ENCODE measurements at regions not wholly inside any gene's neighbourhood (a gene's known extent, or its start where the extent isn't known, plus 50 kb on each side); places are given as distances from the start of the nearest gene placed in this dataset.

DNA sequence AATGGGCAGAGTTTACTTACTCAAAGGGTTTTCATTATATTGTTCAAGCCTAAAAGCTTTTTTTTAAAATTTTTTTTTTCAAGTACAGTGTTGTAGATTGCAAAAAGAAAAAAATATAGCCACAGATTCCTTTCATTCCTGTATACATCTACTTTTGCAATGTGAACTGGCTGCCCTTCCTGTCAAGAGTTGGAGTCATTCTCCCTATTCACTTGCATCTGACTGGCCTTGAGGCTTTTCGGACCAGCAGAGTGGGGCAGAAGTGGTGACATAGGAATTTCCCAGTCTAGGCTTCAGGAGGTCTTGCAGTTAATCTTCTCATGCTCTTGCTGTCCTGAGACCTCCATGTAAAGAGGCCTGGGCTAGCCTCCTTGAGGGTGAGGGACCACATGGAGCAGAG is 218.3 kb upstream of the CFAP20DC start:
- H3K9me3 ChIP-seq (ENCODE audit: low read length), result no peaks in the 10 kb centered on the region
- TF ChIP-seq POLR2AphosphoS5 (IDR thresholded peaks at IDR 0.05) (no peak), RAD21 (conservative IDR thresholded peaks at IDR 0.05) (no peak), SMC3 (conservative IDR thresholded peaks at IDR 0.05; ENCODE audit: poor library complexity) (no peak), TAF1 (IDR thresholded peaks at IDR 0.05; ENCODE audit: low read depth) (no peak), EZH2 (IDR thresholded peaks at IDR 0.05; ENCODE audit: borderline replicate concordance, insufficient read depth, low read length, poor library complexity, severe bottlenecking) (no peak), MXI1 (conservative IDR thresholded peaks at IDR 0.05; ENCODE audit: poor library complexity, severe bottlenecking) (no peak), EP300 (conservative IDR thresholded peaks at IDR 0.05; ENCODE audit: poor library complexity, severe bottlenecking) (no peak)
- TF ChIP-seq, protein P1, sequence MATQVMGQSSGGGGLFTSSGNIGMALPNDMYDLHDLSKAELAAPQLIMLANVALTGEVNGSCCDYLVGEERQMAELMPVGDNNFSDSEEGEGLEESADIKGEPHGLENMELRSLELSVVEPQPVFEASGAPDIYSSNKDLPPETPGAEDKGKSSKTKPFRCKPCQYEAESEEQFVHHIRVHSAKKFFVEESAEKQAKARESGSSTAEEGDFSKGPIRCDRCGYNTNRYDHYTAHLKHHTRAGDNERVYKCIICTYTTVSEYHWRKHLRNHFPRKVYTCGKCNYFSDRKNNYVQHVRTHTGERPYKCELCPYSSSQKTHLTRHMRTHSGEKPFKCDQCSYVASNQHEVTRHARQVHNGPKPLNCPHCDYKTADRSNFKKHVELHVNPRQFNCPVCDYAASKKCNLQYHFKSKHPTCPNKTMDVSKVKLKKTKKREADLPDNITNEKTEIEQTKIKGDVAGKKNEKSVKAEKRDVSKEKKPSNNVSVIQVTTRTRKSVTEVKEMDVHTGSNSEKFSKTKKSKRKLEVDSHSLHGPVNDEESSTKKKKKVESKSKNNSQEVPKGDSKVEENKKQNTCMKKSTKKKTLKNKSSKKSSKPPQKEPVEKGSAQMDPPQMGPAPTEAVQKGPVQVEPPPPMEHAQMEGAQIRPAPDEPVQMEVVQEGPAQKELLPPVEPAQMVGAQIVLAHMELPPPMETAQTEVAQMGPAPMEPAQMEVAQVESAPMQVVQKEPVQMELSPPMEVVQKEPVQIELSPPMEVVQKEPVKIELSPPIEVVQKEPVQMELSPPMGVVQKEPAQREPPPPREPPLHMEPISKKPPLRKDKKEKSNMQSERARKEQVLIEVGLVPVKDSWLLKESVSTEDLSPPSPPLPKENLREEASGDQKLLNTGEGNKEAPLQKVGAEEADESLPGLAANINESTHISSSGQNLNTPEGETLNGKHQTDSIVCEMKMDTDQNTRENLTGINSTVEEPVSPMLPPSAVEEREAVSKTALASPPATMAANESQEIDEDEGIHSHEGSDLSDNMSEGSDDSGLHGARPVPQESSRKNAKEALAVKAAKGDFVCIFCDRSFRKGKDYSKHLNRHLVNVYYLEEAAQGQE (IDR thresholded peaks at IDR 0.05; ENCODE audit: borderline replicate concordance), result no peak
- TF ChIP-seq, protein P2, sequence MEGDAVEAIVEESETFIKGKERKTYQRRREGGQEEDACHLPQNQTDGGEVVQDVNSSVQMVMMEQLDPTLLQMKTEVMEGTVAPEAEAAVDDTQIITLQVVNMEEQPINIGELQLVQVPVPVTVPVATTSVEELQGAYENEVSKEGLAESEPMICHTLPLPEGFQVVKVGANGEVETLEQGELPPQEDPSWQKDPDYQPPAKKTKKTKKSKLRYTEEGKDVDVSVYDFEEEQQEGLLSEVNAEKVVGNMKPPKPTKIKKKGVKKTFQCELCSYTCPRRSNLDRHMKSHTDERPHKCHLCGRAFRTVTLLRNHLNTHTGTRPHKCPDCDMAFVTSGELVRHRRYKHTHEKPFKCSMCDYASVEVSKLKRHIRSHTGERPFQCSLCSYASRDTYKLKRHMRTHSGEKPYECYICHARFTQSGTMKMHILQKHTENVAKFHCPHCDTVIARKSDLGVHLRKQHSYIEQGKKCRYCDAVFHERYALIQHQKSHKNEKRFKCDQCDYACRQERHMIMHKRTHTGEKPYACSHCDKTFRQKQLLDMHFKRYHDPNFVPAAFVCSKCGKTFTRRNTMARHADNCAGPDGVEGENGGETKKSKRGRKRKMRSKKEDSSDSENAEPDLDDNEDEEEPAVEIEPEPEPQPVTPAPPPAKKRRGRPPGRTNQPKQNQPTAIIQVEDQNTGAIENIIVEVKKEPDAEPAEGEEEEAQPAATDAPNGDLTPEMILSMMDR (IDR thresholded peaks at IDR 0.05; ENCODE audit: poor library complexity, severe bottlenecking), result no peak
- no peaks in the 10 kb centered on the region for H3K9me2 ChIP-seq (ENCODE audit: insufficient read depth, low read length)
- H3K79me2 ChIP-seq (replicated peaks; ENCODE audit: insufficient read depth, low read length), result no peaks in the 10 kb centered on the region
- no peak overlapping the region for H2AFZ ChIP-seq (ENCODE audit: low read depth, low read length)
- no peak overlapping the region for H3K9ac ChIP-seq (ENCODE audit: low read length)
- no peaks in the 10 kb centered on the region for H3K27me3 ChIP-seq (ENCODE audit: insufficient read depth, low read depth, low read length)
- H3F3A ChIP-seq (ENCODE audit: insufficient read depth, low read length, poor library complexity, severe bottlenecking), result no peaks in the 10 kb centered on the region
- H3K27ac ChIP-seq (ENCODE audit: low read length), result no peak overlapping the region
- no peak overlapping the region for H3K4me2 ChIP-seq (ENCODE audit: low read length)
- H4K20me1 ChIP-seq (ENCODE audit: insufficient read depth), result no peaks in the 10 kb centered on the region
- no peak overlapping the region for H3K4me3 ChIP-seq (ENCODE audit: low read length)
- H3K36me3 ChIP-seq (ENCODE audit: insufficient read depth, low read length), result no peaks in the 10 kb centered on the region

DNA sequence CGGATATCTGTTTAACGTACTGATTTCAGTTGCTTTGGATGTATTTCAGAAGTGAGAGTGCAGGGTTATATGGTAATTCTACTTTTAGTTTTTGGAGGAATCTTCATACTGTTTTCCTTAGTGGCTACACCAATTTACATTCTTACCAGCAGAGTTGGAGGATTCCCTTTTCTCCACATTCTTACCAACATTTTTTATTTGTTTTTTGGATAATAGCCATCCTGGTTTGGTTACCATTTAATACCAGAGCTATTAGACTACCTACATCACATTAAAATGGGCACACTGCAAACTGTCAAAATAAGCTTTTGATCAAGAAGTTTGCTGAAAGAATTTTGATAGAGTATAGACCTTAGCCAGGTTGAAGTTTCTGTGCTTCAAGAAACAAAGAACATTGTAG is 217.2 kb upstream of the CFAP20DC start:
- H3K9me3 ChIP-seq (ENCODE audit: low read length), result no peaks in the 10 kb centered on the region
- H3K27ac ChIP-seq (ENCODE audit: low read length), result no peak overlapping the region
- H3K9me2 ChIP-seq (ENCODE audit: insufficient read depth, low read length), result no peaks in the 10 kb centered on the region
- no peaks in the 10 kb centered on the region for H3K27me3 ChIP-seq (ENCODE audit: insufficient read depth, low read depth, low read length)
- H3K36me3 ChIP-seq (ENCODE audit: insufficient read depth, low read length), result no peaks in the 10 kb centered on the region
- no peaks in the 10 kb centered on the region for H3F3A ChIP-seq (ENCODE audit: insufficient read depth, low read length, poor library complexity, severe bottlenecking)
- no peaks in the 10 kb centered on the region for H4K20me1 ChIP-seq (ENCODE audit: insufficient read depth)
- H2AFZ ChIP-seq (ENCODE audit: low read depth, low read length), result no peak overlapping the region
- H3K4me3 ChIP-seq (ENCODE audit: low read length), result no peak overlapping the region
- H3K9ac ChIP-seq (ENCODE audit: low read length), result no peak overlapping the region
- no peak overlapping the region for H3K4me2 ChIP-seq (ENCODE audit: low read length)
- H3K79me2 ChIP-seq (replicated peaks; ENCODE audit: insufficient read depth, low read length), result no peaks in the 10 kb centered on the region
- no peak for TF ChIP-seq TAF1 (IDR thresholded peaks at IDR 0.05; ENCODE audit: low read depth)
- TF ChIP-seq EZH2 (IDR thresholded peaks at IDR 0.05; ENCODE audit: borderline replicate concordance, insufficient read depth, low read length, poor library complexity, severe bottlenecking), result no peak
- TF ChIP-seq, protein P1 (IDR thresholded peaks at IDR 0.05; ENCODE audit: borderline replicate concordance), result no peak
- TF ChIP-seq EP300 (conservative IDR thresholded peaks at IDR 0.05; ENCODE audit: poor library complexity, severe bottlenecking), result no peak
- TF ChIP-seq RAD21 (conservative IDR thresholded peaks at IDR 0.05), result no peak
- no peak for TF ChIP-seq MXI1 (conservative IDR thresholded peaks at IDR 0.05; ENCODE audit: poor library complexity, severe bottlenecking)
- TF ChIP-seq SMC3 (conservative IDR thresholded peaks at IDR 0.05; ENCODE audit: poor library complexity), result no peak
- TF ChIP-seq, protein P2 (IDR thresholded peaks at IDR 0.05; ENCODE audit: poor library complexity, severe bottlenecking), result no peak
- TF ChIP-seq POLR2AphosphoS5 (IDR thresholded peaks at IDR 0.05), result no peak

Data from neural cell (in vitro differentiated cells).